ENCODE measurements at regions not wholly inside any gene's neighbourhood (a gene's known extent, or its start where the extent isn't known, plus 50 kb on each side); places are given as distances from the start of the nearest gene placed in this dataset.
"Not testable (repeated sequence)": the region's sequence is repeated elsewhere in the genome, so short reads cannot be mapped to it uniquely, and the experiment has no call there.

DNA sequence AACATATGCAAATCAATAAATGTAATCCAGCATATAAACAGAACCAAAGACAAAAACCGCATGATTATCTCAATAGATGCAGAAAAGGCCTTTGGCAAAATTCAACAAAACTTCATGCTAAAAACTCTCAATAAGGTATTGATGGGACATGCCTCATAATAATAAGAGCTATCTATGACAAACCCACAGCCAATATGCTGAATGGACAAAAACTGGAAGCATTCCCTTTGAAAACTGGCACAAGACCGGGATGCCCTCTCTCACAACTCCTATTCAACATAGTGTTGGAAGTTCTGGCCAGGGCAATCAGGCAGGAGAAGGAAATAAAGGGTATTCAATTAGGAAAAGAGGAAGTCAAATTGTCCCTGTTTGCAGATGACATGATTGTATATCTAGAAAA lies 2148.1 kb upstream of the DEFB115 start:
- not testable (repeated sequence) for H3K4me3 ChIP-seq (ENCODE audit: low read depth in 1 of 2, low read length in 2 of 2); H3K9me3 ChIP-seq (ENCODE audit: insufficient read depth, low read length, severe bottlenecking); H2AFZ ChIP-seq (ENCODE audit: low read depth, low read length); H3K79me2 ChIP-seq (ENCODE audit: insufficient read depth, low read length); H3K27ac ChIP-seq (ENCODE audit: low read length); DNase-seq; H3K36me3 ChIP-seq (ENCODE audit: insufficient read depth, low read length); H3K9ac ChIP-seq (ENCODE audit: low read depth, low read length); H3K4me1 ChIP-seq (ENCODE audit: insufficient read depth, low read length); H3K4me2 ChIP-seq (ENCODE audit: insufficient read depth, low read length); H4K20me1 ChIP-seq (ENCODE audit: insufficient read depth, low read length); H3K27me3 ChIP-seq (ENCODE audit: insufficient read depth, low read length, poor library complexity); ATAC-seq (ENCODE audit: insufficient read depth, low read depth)

DNA sequence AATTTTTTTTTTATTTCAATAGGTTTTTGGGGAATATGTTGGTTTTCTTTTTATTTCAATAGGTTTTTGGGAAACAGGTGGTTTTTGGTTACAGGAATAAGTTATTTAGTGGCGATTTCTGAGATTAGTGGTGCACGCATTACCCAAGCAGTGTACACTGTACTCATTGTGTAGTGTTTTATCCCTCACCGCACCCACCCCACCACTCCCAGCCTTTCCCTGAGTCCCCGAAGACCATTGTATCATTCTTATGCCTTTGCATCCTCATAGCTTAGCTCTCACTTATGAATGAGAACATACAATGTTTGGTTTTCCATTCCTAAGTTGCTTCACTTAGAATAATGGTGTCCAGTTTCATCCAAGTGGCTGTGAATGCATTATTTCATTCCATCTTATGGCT lies 2142.4 kb upstream of the DEFB115 start:
- H3K27ac ChIP-seq (ENCODE audit: low read length); H3K36me3 ChIP-seq (ENCODE audit: insufficient read depth, low read length); H3K79me2 ChIP-seq (ENCODE audit: insufficient read depth, low read length); H3K4me2 ChIP-seq (ENCODE audit: insufficient read depth, low read length); H3K9me3 ChIP-seq (ENCODE audit: insufficient read depth, low read length, severe bottlenecking); ATAC-seq (ENCODE audit: insufficient read depth, low read depth); H4K20me1 ChIP-seq (ENCODE audit: insufficient read depth, low read length); H3K27me3 ChIP-seq (ENCODE audit: insufficient read depth, low read length, poor library complexity); H3K4me1 ChIP-seq (ENCODE audit: insufficient read depth, low read length); DNase-seq; H3K4me3 ChIP-seq (ENCODE audit: low read depth in 1 of 2, low read length in 2 of 2); H2AFZ ChIP-seq (ENCODE audit: low read depth, low read length); H3K9ac ChIP-seq (ENCODE audit: low read depth, low read length): not testable (repeated sequence)

DNA sequence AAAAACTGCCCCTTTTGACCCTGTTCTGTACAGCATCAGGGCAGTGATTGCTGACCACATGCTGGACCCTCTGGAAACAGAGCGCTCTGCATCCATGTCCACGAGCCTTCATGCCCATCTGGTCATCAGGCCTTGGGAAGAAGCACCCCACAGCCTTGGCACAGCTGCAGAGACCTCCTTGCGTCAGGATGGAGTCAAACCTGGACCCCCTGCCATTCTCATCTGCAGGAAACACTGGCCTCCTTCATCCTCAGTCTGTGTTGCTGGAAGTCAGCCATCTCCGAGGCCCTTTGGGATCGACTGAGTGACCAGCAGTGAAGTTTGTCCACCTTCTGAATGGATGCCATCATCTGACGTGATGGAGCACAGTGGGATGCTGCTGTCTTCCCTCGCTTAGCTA lies 2138.3 kb upstream of the DEFB115 start:
- ATAC-seq (ENCODE audit: insufficient read depth, low read depth) = no peak
- Histone ChIP-seq H3K9me3 (ENCODE audit: insufficient read depth, low read length, severe bottlenecking) (peaks cover 5% of the 10 kb centered on the region), H3K27me3 (ENCODE audit: insufficient read depth, low read length, poor library complexity) (no peaks in the 10 kb centered on the region), H3K4me1 (ENCODE audit: insufficient read depth, low read length) (no peaks in the 10 kb centered on the region), H3K36me3 (ENCODE audit: insufficient read depth, low read length) (no peaks in the 10 kb centered on the region), H3K27ac (ENCODE audit: low read length) (no peak overlapping the region), H3K79me2 (ENCODE audit: insufficient read depth, low read length) (no peaks in the 10 kb centered on the region), H4K20me1 (ENCODE audit: insufficient read depth, low read length) (no peaks in the 10 kb centered on the region), H3K4me3 (ENCODE audit: low read depth in 1 of 2, low read length in 2 of 2) (no peak overlapping the region), H3K9ac (ENCODE audit: low read depth, low read length) (no peak overlapping the region), H2AFZ (ENCODE audit: low read depth, low read length) (no peak overlapping the region), H3K4me2 (ENCODE audit: insufficient read depth, low read length) (no peak overlapping the region)
- TF ChIP-seq, protein P1, sequence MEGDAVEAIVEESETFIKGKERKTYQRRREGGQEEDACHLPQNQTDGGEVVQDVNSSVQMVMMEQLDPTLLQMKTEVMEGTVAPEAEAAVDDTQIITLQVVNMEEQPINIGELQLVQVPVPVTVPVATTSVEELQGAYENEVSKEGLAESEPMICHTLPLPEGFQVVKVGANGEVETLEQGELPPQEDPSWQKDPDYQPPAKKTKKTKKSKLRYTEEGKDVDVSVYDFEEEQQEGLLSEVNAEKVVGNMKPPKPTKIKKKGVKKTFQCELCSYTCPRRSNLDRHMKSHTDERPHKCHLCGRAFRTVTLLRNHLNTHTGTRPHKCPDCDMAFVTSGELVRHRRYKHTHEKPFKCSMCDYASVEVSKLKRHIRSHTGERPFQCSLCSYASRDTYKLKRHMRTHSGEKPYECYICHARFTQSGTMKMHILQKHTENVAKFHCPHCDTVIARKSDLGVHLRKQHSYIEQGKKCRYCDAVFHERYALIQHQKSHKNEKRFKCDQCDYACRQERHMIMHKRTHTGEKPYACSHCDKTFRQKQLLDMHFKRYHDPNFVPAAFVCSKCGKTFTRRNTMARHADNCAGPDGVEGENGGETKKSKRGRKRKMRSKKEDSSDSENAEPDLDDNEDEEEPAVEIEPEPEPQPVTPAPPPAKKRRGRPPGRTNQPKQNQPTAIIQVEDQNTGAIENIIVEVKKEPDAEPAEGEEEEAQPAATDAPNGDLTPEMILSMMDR (IDR thresholded peaks at IDR 0.05; ENCODE audit: borderline replicate concordance, extremely low read depth, low read length, poor library complexity, severe bottlenecking) = no peak
- TF ChIP-seq EZH2 (IDR thresholded peaks at IDR 0.05; ENCODE audit: borderline replicate concordance, low read depth, low read length, severe bottlenecking) = no peak
- no peak for DNase-seq

DNA sequence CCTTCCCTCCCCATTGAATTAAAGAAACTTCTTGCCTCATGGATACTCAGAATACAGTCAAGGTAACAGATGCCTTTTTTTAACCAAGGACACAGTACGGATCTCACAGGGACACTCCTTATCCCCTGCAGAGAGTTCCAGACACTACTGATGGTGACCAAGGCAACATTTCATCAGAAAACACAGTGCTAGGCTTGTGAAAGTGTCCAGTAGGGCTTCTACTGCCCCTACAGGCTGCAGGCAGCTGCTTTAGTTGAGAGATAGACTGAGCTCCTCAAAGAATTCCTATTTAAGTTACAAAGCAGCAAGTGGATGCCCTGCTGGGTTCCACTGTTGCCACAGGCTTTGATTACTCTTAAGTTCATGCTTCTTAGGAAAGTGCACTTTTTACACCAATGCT lies 2137.8 kb upstream of the DEFB115 start:
- not testable (repeated sequence) for ATAC-seq (ENCODE audit: insufficient read depth, low read depth); H3K36me3 ChIP-seq (ENCODE audit: insufficient read depth, low read length)

DNA sequence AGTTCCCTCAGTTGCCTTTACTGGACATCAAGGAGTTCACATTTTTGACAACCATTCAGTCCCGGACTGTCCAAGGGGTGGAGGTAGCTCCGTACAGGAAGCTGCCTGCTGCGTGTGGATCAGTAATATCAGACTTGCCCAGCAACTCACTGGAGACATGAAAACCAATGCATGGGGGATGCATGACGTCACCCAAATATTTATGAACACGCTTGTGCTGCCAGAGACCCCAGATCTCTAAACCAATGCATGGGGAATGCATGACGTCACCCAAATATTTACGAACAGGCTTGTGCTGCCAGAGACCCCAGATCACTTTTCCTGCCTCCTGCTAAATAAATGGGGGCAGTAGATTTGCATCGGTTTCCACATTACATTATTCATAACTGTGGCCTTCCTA lies 2137.4 kb upstream of the DEFB115 start:
- not testable (repeated sequence) for H3K27me3 ChIP-seq (ENCODE audit: insufficient read depth, low read length, poor library complexity); H3K4me3 ChIP-seq (ENCODE audit: low read depth in 1 of 2, low read length in 2 of 2); H3K36me3 ChIP-seq (ENCODE audit: insufficient read depth, low read length); H3K79me2 ChIP-seq (ENCODE audit: insufficient read depth, low read length); H3K4me2 ChIP-seq (ENCODE audit: insufficient read depth, low read length); H2AFZ ChIP-seq (ENCODE audit: low read depth, low read length); ATAC-seq (ENCODE audit: insufficient read depth, low read depth); H3K27ac ChIP-seq (ENCODE audit: low read length); H3K4me1 ChIP-seq (ENCODE audit: insufficient read depth, low read length); H3K9ac ChIP-seq (ENCODE audit: low read depth, low read length); H4K20me1 ChIP-seq (ENCODE audit: insufficient read depth, low read length); DNase-seq; H3K9me3 ChIP-seq (ENCODE audit: insufficient read depth, low read length, severe bottlenecking)

More for the DNA sequence above, 2137.8 kb upstream of the DEFB115 start:
- not testable (repeated sequence) for H3K4me1 ChIP-seq (ENCODE audit: insufficient read depth, low read length); H3K27ac ChIP-seq (ENCODE audit: low read length); H3K27me3 ChIP-seq (ENCODE audit: insufficient read depth, low read length, poor library complexity); H3K4me3 ChIP-seq (ENCODE audit: low read depth in 1 of 2, low read length in 2 of 2); H3K4me2 ChIP-seq (ENCODE audit: insufficient read depth, low read length); H2AFZ ChIP-seq (ENCODE audit: low read depth, low read length); DNase-seq; H4K20me1 ChIP-seq (ENCODE audit: insufficient read depth, low read length); H3K9me3 ChIP-seq (ENCODE audit: insufficient read depth, low read length, severe bottlenecking); H3K79me2 ChIP-seq (ENCODE audit: insufficient read depth, low read length); H3K9ac ChIP-seq (ENCODE audit: low read depth, low read length)

DNA sequence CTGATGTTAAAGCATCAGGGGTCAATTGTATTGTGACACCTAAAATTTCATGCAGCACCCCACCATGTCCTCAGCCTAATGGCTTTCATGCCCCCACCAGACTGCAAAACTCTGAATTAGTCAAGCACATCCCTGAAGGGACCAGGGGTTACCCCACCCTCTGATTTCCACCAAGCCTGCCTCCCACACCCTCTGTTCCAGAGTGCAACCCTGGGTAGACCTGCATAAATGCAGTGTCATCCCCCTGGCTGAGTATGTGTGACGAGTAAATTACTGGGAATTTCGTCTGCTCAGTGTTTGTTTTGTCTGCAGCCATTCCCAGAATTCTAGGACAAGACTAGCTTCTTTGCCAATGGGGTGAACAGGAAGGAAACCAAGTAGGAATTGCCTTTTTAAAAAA lies 2136.9 kb upstream of the DEFB115 start:
- not testable (repeated sequence) for H3K4me1 ChIP-seq (ENCODE audit: insufficient read depth, low read length); H2AFZ ChIP-seq (ENCODE audit: low read depth, low read length); H3K79me2 ChIP-seq (ENCODE audit: insufficient read depth, low read length); H4K20me1 ChIP-seq (ENCODE audit: insufficient read depth, low read length); H3K9ac ChIP-seq (ENCODE audit: low read depth, low read length); H3K27me3 ChIP-seq (ENCODE audit: insufficient read depth, low read length, poor library complexity); H3K9me3 ChIP-seq (ENCODE audit: insufficient read depth, low read length, severe bottlenecking); H3K27ac ChIP-seq (ENCODE audit: low read length); ATAC-seq (ENCODE audit: insufficient read depth, low read depth); DNase-seq; H3K4me3 ChIP-seq (ENCODE audit: low read depth in 1 of 2, low read length in 2 of 2); H3K4me2 ChIP-seq (ENCODE audit: insufficient read depth, low read length); H3K36me3 ChIP-seq (ENCODE audit: insufficient read depth, low read length)

DNA sequence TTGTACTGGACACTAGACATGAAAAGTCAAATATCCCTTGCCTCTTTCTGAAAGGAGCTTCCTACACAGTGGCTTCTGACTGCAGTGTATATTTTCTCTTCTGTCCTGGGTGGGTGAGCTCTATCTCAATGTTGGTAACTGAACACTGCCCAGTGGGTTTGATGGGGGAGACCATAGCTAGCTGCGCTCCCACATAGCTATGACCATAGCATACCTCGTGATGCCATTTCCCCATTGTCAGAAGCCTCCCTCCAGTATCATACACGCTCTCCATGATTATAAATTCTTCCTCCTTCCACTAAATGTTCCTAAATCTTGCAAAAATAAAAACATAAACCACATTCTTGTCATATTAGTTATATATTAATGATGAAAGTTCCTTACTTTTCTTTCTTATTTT lies 2134.7 kb upstream of the DEFB115 start:
- H3K9ac ChIP-seq (ENCODE audit: low read depth, low read length); ATAC-seq (ENCODE audit: insufficient read depth, low read depth); H3K79me2 ChIP-seq (ENCODE audit: insufficient read depth, low read length); H3K36me3 ChIP-seq (ENCODE audit: insufficient read depth, low read length); H2AFZ ChIP-seq (ENCODE audit: low read depth, low read length); H3K4me1 ChIP-seq (ENCODE audit: insufficient read depth, low read length); H3K9me3 ChIP-seq (ENCODE audit: insufficient read depth, low read length, severe bottlenecking); H3K27me3 ChIP-seq (ENCODE audit: insufficient read depth, low read length, poor library complexity); H3K27ac ChIP-seq (ENCODE audit: low read length); H3K4me2 ChIP-seq (ENCODE audit: insufficient read depth, low read length); DNase-seq; H3K4me3 ChIP-seq (ENCODE audit: low read depth in 1 of 2, low read length in 2 of 2); H4K20me1 ChIP-seq (ENCODE audit: insufficient read depth, low read length): not testable (repeated sequence)
